HepG2 (cell line): ENCODE measurements at regions not wholly inside any gene's neighbourhood (a gene's known extent, or its start where the extent isn't known, plus 50 kb on each side); places are given as distances from the start of the nearest gene placed in this dataset.

Experiments used
- ATAC-seq: fragments of 200-7000 bp; cut with Tn5 transposase; 3 replicates; pipeline ENCODE4 v1.9.1; 2020; ENCODE audit warnings: mild to moderate bottlenecking, moderate library complexity
- BruUV-seq: library from RNA; stranded (reverse); fragments of 400-500 nt; replicated peaks from 2 replicates; lab custom pipeline; 2021; lab: Mats Ljungman, UMichigan
- CTCF ChIA-PET: fragments of 300-600 bp; formaldehyde crosslinking; extraction: SDS; loops from one replicate; lab custom pipeline; 2021; ENCODE audit warnings: low total read pairs, inconsistent platforms, low intra/inter-chr PET ratio; lab: Yijun Ruan, JAX
- POLR2A ChIA-PET: fragments of 350-600 bp; sonication (Branson Sonifier 250); formaldehyde crosslinking; loops from one replicate; lab custom pipeline; 2020; ENCODE audit warnings: antibody characterized with exemption, inconsistent platforms; lab: Yijun Ruan, JAX
- DNase-seq: peaks from one replicate; pipeline ENCODE4 v3.0.0-alpha.2; 2015; ENCODE audit warnings: low spot score
- FAIRE-seq: peaks from 3 replicates; lab custom pipeline; 2011; peaks lifted over from hg19 to GRCh38; lab: Jason Lieb, UNC
- H2AFZ ChIP-seq: one replicate; pipeline ENCODE4 v1.6.1; 2011; ENCODE audit warnings: low read length, inconsistent platforms
- H3K27ac ChIP-seq: fragments of 300-600 bp; 3 replicates; pipeline ENCODE4 v1.8.0; 2011; ENCODE audit warnings: mixed run types, mild to moderate bottlenecking, mixed read lengths, low read length, inconsistent platforms; ENCODE audit not compliant: insufficient read depth; ENCODE audit errors: extremely low read length
- H3K27me3 ChIP-seq, 2 experiments: fragments of 200-600 bp in 1 of 2; 2 replicates in 1 of 2; 3 replicates in 1 of 2; pipeline versions ENCODE4 v1.6.0 to v1.8.0; 2011; ENCODE audit warnings: low read length in 2 of 2, mild to moderate bottlenecking in 2 of 2, moderate library complexity in 2 of 2, inconsistent platforms in 1 of 2; ENCODE audit not compliant: insufficient read depth in 2 of 2, control insufficient read depth in 1 of 2
- H3K36me3 ChIP-seq, 2 experiments: fragments of 200-600 bp in 1 of 2; replicated peaks in 1 of 2; 2 replicates in 1 of 2; 3 replicates in 1 of 2; pipeline versions ENCODE4 v1.5.1 to v1.8.0; 2011; ENCODE audit warnings: low read length in 2 of 2, inconsistent platforms in 1 of 2; ENCODE audit not compliant: insufficient read depth in 2 of 2, control insufficient read depth in 1 of 2
- H3K4me1 ChIP-seq: 2 replicates; pipeline ENCODE4 v1.5.1; 2012; ENCODE audit warnings: low read length, inconsistent platforms; ENCODE audit not compliant: insufficient read depth
- H3K4me2 ChIP-seq: 2 replicates; pipeline ENCODE4 v1.6.0; 2011; ENCODE audit warnings: low read depth, low read length, inconsistent platforms
- H3K4me3 ChIP-seq, 3 experiments: fragments of 200-600 bp in 1 of 3; sonication (generic), shearing (Covaris generic) in 1 of 3; replicated peaks in 1 of 3; 2 replicates each; pipeline ENCODE4 v1.5.1; 2011 to 2016; ENCODE audit warnings: low read length in 3 of 3, inconsistent platforms in 2 of 3, low read depth in 2 of 3, mild to moderate bottlenecking in 2 of 3, control low read depth in 1 of 3, mixed read lengths in 1 of 3; ENCODE audit not compliant: insufficient read depth in 1 of 3
- H3K79me2 ChIP-seq: one replicate; pipeline ENCODE4 v1.6.1; 2011; ENCODE audit warnings: low read length, inconsistent platforms; ENCODE audit not compliant: insufficient read depth
- H3K9ac ChIP-seq: 2 replicates; pipeline ENCODE4 v1.6.0; 2011; ENCODE audit warnings: mild to moderate bottlenecking, low read depth, low read length, inconsistent platforms; ENCODE audit not compliant: insufficient read depth
- H3K9me3 ChIP-seq: 2 replicates; pipeline ENCODE4 v1.5.1; 2012; ENCODE audit warnings: mild to moderate bottlenecking, low read length
- H4K20me1 ChIP-seq: 2 replicates; pipeline ENCODE4 v1.6.0; 2011; ENCODE audit warnings: inconsistent platforms, mild to moderate bottlenecking, low read length, moderate library complexity; ENCODE audit not compliant: insufficient read depth
- MTF2 ChIP-seq: sonication (generic); formaldehyde crosslinking; IDR thresholded peaks from 2 replicates; pipeline ENCODE4 v1.5.0; 2020; ENCODE audit warnings: missing genetic modification reagents, borderline replicate concordance
- NR2F2 ChIP-seq: IDR thresholded peaks from 2 replicates; pipeline ENCODE4 v1.6.1; 2012; ENCODE audit warnings: low read depth, inconsistent platforms, borderline replicate concordance
- ZNF256 ChIP-seq: sonication (generic); formaldehyde crosslinking; conservative IDR thresholded peaks from 2 replicates; pipeline ENCODE4 v1.4.0; 2020; ENCODE audit warnings: missing genetic modification reagents
- ZNF567 ChIP-seq: sonication (generic); formaldehyde crosslinking; IDR thresholded peaks from 2 replicates; pipeline ENCODE4 v1.8.1; 2023; ENCODE audit warnings: mild to moderate bottlenecking, missing genetic modification reagents, borderline replicate concordance
- WGBS: methylation state at CpG from one replicate; pipeline ENCODE4 v1.1.6; 2017; ENCODE audit warnings: low lambda C conversion rate; 5-methylcytosine and 5-hydroxymethylcytosine counted together
- in situ Hi-C: cut with HindIII; loops from 2 replicates; pipeline ENCODE4 v1.10.0; 2017; ENCODE audit warnings: low pct_unique_long_range_greater_than_20kb; ENCODE audit not compliant: extremely low pct_ligation_motif_present
- intact Hi-C: fragments of 100-400 bp; cut with micrococcal nuclease; formaldehyde crosslinking; loops from one replicate; pipeline ENCODE4 v1.10.0; 2022; ENCODE audit not compliant: unreplicated experiment
- TF ChIP-seq, protein P1 (sequence below): sonication (generic); formaldehyde crosslinking; IDR thresholded peaks from 2 replicates; pipeline ENCODE4; 2020; ENCODE audit warnings: missing genetic modification reagents, mild to moderate bottlenecking, borderline replicate concordance
- TF ChIP-seq, protein P2 (sequence below): fragments of 450-650 bp; IDR thresholded peaks from 2 replicates; pipeline ENCODE4 v1.6.1; 2016

DNA sequence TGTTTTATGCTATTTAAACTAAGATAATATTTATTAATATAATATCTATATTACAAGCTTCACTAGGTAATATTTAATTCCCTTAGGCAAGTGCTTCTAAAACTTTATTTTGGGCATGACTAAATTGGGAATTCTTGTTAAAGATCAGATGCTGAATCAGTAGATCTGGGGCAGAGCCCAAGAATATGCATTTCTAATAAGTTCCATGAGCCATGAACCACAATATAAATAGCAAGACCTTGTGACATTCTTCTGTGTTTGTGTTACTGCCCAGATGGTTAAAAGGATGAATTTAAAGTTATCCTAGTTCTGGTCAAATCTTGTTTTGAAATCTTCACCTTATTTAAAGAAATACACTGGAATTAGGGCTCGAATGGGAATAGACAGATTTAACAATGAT is 258.4 kb upstream of the CACNA2D1 start:
- no peak overlapping the region for H3K4me2 ChIP-seq
- CTCF ChIA-PET, result no interaction called here
- DNase-seq (no peak), ATAC-seq (no peak), FAIRE-seq (no peak)
- no peaks in the 10 kb centered on the region for H3K4me1 ChIP-seq
- POLR2A ChIA-PET, result no interaction called here
- BruUV-seq, result no TSS peak
- no peaks in the 10 kb centered on the region for H4K20me1 ChIP-seq
- H3K36me3 ChIP-seq, result no peaks in the 10 kb centered on the region
- no peaks in the 10 kb centered on the region for H3K79me2 ChIP-seq
- no peak overlapping the region for H3K9ac ChIP-seq
- H3K9me3 ChIP-seq, result no peaks in the 10 kb centered on the region
- 0% methylated on average over 1 of the region's 1 CpG for WGBS
- no peak overlapping the region for H2AFZ ChIP-seq
- TF ChIP-seq, protein P1, sequence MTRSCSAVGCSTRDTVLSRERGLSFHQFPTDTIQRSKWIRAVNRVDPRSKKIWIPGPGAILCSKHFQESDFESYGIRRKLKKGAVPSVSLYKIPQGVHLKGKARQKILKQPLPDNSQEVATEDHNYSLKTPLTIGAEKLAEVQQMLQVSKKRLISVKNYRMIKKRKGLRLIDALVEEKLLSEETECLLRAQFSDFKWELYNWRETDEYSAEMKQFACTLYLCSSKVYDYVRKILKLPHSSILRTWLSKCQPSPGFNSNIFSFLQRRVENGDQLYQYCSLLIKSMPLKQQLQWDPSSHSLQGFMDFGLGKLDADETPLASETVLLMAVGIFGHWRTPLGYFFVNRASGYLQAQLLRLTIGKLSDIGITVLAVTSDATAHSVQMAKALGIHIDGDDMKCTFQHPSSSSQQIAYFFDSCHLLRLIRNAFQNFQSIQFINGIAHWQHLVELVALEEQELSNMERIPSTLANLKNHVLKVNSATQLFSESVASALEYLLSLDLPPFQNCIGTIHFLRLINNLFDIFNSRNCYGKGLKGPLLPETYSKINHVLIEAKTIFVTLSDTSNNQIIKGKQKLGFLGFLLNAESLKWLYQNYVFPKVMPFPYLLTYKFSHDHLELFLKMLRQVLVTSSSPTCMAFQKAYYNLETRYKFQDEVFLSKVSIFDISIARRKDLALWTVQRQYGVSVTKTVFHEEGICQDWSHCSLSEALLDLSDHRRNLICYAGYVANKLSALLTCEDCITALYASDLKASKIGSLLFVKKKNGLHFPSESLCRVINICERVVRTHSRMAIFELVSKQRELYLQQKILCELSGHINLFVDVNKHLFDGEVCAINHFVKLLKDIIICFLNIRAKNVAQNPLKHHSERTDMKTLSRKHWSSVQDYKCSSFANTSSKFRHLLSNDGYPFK, result no peak
- no peak for TF ChIP-seq NR2F2
- in situ Hi-C loops (no loop called here), intact Hi-C loops (no loop called here)
- H3K4me3 ChIP-seq, result no peak overlapping the region
- H3K27ac ChIP-seq, result no peak overlapping the region
- H3K27me3 ChIP-seq, result no peaks in the 10 kb centered on the region

DNA sequence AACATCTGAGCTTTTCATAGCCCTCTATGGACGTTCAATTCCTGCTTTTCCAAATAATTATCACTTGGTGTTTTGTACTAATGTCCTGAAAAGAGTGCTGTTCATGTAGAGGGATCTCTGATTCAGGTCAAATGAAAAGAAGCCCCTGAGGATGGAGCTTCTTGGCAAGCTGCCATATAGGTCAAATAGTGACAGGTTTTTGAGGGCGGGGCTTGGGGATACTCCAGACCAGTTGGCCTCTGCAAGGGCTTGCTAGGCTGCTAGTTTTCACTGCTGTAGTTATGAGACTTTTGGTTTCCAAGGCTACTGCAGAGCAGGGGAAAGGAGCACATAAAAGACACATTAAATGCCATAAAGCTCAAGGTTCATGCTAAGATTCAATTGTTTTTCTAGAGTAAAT is 257.2 kb upstream of the CACNA2D1 start:
- BruUV-seq, result no TSS peak
- no peaks in the 10 kb centered on the region for H3K79me2 ChIP-seq

More for the DNA sequence above, 257.2 kb upstream of the CACNA2D1 start:
- TF ChIP-seq, protein P2, sequence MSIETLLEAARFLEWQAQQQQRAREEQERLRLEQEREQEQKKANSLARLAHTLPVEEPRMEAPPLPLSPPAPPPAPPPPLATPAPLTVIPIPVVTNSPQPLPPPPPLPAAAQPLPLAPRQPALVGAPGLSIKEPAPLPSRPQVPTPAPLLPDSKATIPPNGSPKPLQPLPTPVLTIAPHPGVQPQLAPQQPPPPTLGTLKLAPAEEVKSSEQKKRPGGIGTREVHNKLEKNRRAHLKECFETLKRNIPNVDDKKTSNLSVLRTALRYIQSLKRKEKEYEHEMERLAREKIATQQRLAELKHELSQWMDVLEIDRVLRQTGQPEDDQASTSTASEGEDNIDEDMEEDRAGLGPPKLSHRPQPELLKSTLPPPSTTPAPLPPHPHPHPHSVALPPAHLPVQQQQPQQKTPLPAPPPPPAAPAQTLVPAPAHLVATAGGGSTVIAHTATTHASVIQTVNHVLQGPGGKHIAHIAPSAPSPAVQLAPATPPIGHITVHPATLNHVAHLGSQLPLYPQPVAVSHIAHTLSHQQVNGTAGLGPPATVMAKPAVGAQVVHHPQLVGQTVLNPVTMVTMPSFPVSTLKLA, result no peak
- TF ChIP-seq ZNF256 (no peak), MTF2 (no peak), ZNF567 (CRISPR knock-in tag) (no peak)
- TF ChIP-seq, all 625 proteins: peak for 0
- FAIRE-seq (no peak), ATAC-seq (no peak), DNase-seq (no peak)
- H3K4me1 ChIP-seq, result no peaks in the 10 kb centered on the region
- no peak overlapping the region for H3K4me3 ChIP-seq
- no peak overlapping the region for H3K27ac ChIP-seq
- no peak overlapping the region for H3K9ac ChIP-seq
- CTCF ChIA-PET, result no interaction called here
- POLR2A ChIA-PET, result no interaction called here
- no peak overlapping the region for H2AFZ ChIP-seq
- H3K9me3 ChIP-seq, result no peaks in the 10 kb centered on the region
- 0% methylated on average over 2 of the region's 2 CpGs for WGBS
- H3K27me3 ChIP-seq, result no peaks in the 10 kb centered on the region
- intact Hi-C loops (no loop called here), in situ Hi-C loops (no loop called here)
- H3K4me2 ChIP-seq, result no peak overlapping the region
- H4K20me1 ChIP-seq, result no peaks in the 10 kb centered on the region
- H3K36me3 ChIP-seq, result no peaks in the 10 kb centered on the region
